ENCODE measurements at regions not wholly inside any gene's neighbourhood (a gene's known extent, or its start where the extent isn't known, plus 50 kb on each side); places are given as distances from the start of the nearest gene placed in this dataset.

GRCh38 chr13:53152057-53152421 lies 123.4 kb downstream of the OLFM4 start:
- CTCF ChIA-PET, result interaction anchor here (0.7 to 1.3 kb wide), 3 partner anchors 9 to 304 kb away, joined by 3 to 4 read pairs (median 4); partner anchors contain the start of gene PCDH8
- no peak for DNase-seq (ENCODE audit: low spot score)
- POLR2A ChIA-PET (ENCODE audit: low non-redundant PET), result no interaction called here
- TF ChIP-seq CTCF (conservative IDR thresholded peaks at IDR 0.05; ENCODE audit: low read depth), result 0 out of 2 replicates have a peak, but pooled peaks have one; percentile 18
- no peak overlapping the region for H3K27ac ChIP-seq

GRCh38 chr13:53158201-53158600 lies 129.6 kb downstream of the OLFM4 start:
- POLR2A ChIA-PET (ENCODE audit: low non-redundant PET), result no interaction called here
- H3K27ac ChIP-seq, result no peak overlapping the region
- no peak for DNase-seq (ENCODE audit: low spot score)
- CTCF ChIA-PET, result interaction anchor here (0.6 kb wide), 1 partner anchor 233 kb away, joined by 3 read pairs; no protein-coding TSS in a partner anchor
- TF ChIP-seq CTCF (conservative IDR thresholded peaks at IDR 0.05; ENCODE audit: low read depth), result no peak

- no peak for DNase-seq (ENCODE audit: low spot score)
- CTCF ChIA-PET, result no interaction called here
- H3K27ac ChIP-seq, result no peak overlapping the region
- POLR2A ChIA-PET (ENCODE audit: low non-redundant PET), result no interaction called here
- no peak for TF ChIP-seq CTCF (conservative IDR thresholded peaks at IDR 0.05; ENCODE audit: low read depth)
Measured at GRCh38 chr13:53159431-53159830, 130.8 kb downstream of the OLFM4 start.

GRCh38 chr13:53160211-53160610 lies 131.6 kb downstream of the OLFM4 start:
- H3K27ac ChIP-seq, result no peak overlapping the region
- no peak for DNase-seq (ENCODE audit: low spot score)
- no peak for TF ChIP-seq CTCF (conservative IDR thresholded peaks at IDR 0.05; ENCODE audit: low read depth)
- ChIA-PET CTCF (interaction anchor here (0.7 kb wide), 1 partner anchor 9 kb away, joined by 3 read pairs; no protein-coding TSS in a partner anchor), POLR2A (ENCODE audit: low non-redundant PET) (no interaction called here)

- ChIA-PET POLR2A (ENCODE audit: low non-redundant PET) (no interaction called here), CTCF (interaction anchor here (0.5 kb wide), 1 partner anchor 19 kb away, joined by 4 read pairs; no protein-coding TSS in a partner anchor)
- TF ChIP-seq CTCF (conservative IDR thresholded peaks at IDR 0.05; ENCODE audit: low read depth), result no peak
- no peak for DNase-seq (ENCODE audit: low spot score)
- H3K27ac ChIP-seq, result no peak overlapping the region
Measured at GRCh38 chr13:53161251-53161650, 132.6 kb downstream of the OLFM4 start.

- TF ChIP-seq CTCF (conservative IDR thresholded peaks at IDR 0.05; ENCODE audit: low read depth), result no peak
- ChIA-PET CTCF (no interaction called here), POLR2A (ENCODE audit: low non-redundant PET) (no interaction called here)
- H3K27ac ChIP-seq, result no peak overlapping the region
- DNase-seq (ENCODE audit: low spot score), result no peak
Measured at GRCh38 chr13:53165261-53165660, 136.6 kb downstream of the OLFM4 start.

GRCh38 chr13:53167561-53167960 lies 138.9 kb downstream of the OLFM4 start:
- POLR2A ChIA-PET (ENCODE audit: low non-redundant PET), result no interaction called here
- CTCF ChIA-PET, result no interaction called here
- no peak for TF ChIP-seq CTCF (conservative IDR thresholded peaks at IDR 0.05; ENCODE audit: low read depth)
- H3K27ac ChIP-seq, result no peak overlapping the region
- no peak for DNase-seq (ENCODE audit: low spot score)
